ENCODE measurements at regions not wholly inside any gene's neighbourhood (a gene's known extent, or its start where the extent isn't known, plus 50 kb on each side); places are given as distances from the start of the nearest gene placed in this dataset.
"Not testable (repeated sequence)": the region's sequence is repeated elsewhere in the genome, so short reads cannot be mapped to it uniquely, and the experiment has no call there.

DNA sequence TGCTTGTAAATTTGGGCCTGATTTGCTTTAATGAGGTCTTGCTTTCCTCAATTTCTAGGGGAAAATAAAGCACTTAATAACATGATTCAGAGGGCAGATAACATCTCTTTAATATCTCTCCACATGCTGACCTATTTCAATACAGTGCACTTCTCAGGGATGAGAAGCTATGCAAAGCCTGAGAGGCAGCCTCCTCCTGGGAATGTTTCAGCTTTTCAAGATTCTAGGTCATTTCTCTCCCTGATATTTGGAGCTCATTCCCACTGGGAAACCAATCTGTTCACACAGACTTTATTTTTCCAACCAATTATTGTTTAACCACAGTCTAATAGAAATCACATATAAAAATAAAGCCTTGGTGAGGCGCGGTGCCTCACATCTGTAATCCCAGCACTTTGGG is 67.0 kb upstream of the LSAMP start:
- no peak for DNase-seq (ENCODE audit: low read depth)

DNA sequence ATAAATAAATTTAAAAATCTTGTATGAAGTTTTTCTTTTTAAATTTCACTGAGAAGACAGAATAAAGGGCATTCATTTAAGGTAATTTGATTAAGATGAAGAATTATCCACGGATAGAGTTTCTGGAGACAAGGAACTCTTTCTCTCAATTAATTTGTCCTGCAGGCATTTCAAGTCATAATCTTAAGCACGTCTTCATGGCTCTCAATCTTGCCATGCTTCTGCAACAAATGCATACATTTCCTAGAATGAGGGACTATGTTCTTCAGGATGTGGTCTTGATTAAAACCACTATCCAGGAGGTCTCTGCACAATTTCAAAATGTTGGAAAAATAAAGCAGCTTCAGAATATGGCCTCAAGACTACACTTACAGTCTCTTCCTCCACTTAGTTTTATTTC is 67.6 kb upstream of the LSAMP start:
- no peak for DNase-seq (ENCODE audit: low read depth)

DNA sequence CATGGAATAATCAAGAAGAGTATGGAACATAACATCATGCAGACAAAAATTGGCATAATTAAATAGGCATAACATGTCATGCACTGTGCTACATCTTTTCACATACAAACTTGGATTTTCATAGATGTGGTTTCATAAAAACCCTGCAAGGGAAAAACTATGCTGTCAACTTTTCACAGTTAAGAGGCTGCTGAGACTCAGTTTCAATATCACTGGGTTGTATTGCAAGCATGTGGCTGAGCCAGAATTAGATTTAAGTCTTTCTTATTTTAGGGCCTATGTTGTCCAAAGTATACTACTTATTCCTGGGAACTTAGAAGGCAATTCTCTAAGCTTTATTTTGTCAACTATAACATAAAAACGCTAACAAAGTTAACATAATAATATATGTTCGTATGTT is 70.7 kb upstream of the LSAMP start:
- no peak for DNase-seq (ENCODE audit: low read depth)

DNA sequence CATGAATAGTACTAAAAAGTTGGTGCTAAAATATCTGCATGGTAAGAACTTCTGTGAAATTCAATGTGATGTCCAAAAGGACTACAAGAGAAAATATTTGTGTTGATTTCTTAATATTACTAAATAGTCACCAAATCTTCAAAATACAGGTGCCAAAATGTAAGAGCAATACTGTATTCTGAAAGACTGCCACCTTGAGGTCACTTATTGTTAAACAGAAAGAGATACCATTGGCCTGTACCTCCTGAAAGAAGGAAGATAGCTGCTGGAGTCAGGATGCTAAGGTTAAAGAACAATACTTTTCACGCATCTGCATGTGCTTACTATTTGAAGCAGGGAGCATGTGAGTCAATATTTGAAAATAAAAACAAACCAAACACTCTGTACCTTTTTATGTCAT is 72.0 kb upstream of the LSAMP start:
- DNase-seq (ENCODE audit: low read depth), result no peak

DNA sequence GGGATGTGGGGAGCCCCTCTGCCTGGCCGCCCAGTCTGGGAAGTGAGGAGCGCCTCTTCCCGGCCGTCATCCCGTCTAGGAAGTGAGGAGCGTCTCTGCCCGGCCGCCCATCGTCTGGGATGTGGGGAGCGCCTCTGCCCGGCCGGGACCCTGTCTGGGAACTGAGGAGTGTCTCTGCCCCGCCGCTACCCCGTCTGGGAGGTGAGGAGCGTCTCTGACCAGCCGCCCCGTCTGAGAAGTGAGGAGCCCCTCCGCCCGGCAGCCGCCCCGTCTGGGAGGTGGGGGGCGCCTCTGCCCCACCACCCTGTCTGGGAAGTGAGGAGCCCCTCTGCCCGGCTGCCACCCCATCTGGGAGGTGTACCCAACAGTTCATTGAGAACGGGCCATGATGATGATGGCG is 73.8 kb upstream of the LSAMP start:
- not testable (repeated sequence) for DNase-seq (ENCODE audit: low read depth)

DNA sequence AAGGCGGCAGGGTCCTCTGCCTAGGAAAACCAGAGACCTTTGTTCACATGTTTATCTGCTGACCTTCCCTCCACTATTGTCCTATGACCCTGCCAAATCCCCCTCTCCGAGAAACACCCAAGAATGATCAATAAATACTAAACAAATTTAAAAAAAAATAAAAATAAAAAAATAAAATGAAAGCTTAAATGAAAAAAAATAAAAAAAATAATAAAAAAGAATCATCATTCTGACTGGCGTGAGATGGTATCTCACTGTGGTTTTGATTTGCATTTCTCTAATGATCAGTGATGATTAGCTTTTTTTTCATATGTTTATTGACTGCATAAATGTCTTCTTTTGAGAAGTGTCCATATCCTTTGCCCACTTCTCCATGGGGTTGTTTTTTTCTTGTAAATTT is 74.5 kb upstream of the LSAMP start:
- DNase-seq (ENCODE audit: low read depth), result not testable (repeated sequence)

DNA sequence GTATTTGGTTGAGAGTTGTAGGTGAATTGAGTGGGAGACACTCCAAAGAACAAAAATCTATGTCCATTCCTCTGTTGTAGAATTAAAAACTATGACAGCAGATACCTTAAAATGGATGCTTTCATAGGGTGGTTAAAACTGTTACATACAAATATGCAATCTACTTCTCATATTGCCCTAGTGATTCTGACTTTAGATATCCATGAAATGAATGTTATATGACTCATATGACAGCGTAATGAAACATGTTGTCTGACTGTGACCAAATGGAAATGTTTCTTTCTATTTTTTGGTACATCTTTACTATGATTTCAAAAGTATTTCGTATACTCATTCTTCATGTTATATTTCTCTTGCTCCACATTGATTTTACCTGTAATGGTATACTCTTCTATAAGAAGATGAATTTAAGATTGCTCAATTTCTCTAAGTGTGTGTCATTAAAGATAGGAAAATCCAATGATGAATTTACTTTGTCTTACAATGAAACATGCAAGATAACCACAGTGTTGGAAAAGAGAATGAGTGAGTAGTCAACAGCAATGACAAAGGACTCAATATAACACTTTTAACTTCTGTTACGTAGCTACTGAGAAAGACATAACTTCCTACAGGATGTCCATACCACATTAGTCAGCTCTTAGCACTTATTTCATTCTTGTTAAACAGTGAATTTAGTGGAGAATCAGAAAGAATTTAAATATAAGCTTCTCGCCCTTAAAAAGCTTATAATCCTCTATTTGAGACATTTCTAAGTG is 79.3 kb upstream of the LSAMP start:
- DNase-seq (ENCODE audit: low read depth), result peak; percentile 33

DNA sequence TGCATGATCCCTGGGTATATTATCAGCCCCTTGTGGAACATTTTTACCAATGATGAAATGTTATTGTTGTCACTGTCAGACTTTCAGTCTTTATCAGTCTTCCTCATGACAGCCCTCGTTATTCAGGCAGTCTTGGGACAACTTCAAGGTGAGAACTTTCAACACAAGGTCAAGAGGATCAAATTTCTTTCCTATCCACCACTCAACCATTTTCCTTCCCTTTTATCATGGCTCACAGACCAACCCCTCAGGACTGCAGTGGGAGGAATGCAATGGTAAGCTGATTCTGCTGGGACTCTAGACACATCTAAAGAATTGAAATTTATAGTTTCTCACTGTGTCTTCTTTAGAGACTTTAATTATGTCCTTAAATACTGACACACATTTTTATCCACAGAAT is 107.0 kb upstream of the LSAMP start:
- no peak for DNase-seq (ENCODE audit: low read depth)

DNA sequence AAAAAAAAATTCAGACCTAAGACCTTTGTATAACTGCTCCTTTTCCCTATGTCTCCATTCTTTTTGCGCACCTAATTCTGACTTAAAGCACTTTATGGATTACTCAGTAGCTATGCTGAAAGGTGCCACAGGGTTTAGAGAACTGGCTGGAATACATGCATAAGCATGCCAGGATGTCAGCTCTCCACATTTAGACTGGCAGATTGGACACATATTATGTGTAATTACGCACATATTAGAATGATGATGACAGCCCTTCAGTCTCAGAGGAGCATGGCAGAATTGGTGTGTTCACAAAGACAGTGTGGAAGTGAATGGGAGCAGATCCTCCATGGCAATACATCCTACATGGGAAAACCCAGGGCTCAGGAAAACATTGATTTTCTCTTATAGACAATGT is 108.1 kb upstream of the LSAMP start:
- no peak for DNase-seq (ENCODE audit: low read depth)

DNA sequence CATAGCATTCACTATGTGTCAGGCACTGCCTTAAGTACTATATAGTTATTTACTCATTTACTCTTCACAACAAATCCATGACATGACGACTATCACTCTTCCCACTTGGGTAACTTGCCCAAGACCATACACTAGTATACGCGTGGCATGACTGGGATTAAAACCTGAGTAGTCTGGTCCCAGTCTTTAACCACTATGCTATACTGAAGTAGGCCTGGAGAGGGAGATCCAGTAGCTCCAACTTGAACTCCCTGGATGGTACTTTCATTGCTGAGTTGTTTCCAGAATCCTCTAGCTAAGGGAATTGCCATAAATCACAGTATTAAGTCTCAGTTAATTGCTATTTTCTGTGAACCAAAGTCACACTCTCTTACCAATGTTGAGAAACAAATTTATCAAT is 116.2 kb upstream of the LSAMP start:
- no peak for DNase-seq (ENCODE audit: low read depth)

DNA sequence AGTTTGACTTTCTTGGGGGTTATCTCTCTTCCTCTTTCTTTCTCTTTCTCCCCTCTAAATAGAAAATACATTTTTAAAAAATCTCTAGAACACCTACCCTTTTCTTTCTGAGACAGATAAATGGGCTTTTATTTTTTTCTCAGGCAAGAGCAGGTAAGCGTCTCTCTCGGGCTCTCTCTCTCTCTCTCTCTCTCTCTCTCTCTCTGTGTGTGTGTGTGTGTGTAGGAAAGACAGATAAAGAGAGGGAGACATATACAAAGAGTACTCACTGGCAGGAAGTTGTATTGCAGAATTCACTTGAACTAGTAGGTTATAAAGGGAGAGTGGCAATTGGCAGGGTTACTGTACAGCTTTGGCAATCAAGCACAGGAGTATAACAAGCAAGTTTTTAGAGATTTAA is 118.1 kb upstream of the LSAMP start:
- no peak for DNase-seq (ENCODE audit: low read depth)

DNA sequence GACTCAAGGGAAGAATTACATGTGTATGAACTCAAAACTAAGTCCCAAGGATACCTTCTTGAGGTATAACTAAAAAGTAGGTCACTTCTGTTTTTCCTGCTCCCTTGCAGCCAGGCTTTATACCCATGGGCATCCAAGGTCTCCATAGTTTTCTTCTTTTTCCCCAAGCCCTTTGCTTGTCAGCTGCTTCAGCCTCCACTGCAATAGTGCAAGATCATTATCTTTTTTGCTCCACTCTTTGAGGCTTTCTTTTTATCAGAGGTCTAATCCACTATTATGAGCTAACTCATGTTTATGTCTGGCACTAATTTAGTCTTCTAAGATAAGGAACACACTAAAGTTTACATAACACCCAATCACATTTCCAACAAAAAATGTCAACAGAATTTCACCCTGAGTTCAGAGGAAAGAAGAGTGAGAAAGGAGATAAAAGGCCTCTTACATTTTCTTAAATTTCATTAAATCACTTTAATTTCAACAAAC is 121.2 kb upstream of the LSAMP start:
- DNase-seq (ENCODE audit: low read depth), result no peak

DNA sequence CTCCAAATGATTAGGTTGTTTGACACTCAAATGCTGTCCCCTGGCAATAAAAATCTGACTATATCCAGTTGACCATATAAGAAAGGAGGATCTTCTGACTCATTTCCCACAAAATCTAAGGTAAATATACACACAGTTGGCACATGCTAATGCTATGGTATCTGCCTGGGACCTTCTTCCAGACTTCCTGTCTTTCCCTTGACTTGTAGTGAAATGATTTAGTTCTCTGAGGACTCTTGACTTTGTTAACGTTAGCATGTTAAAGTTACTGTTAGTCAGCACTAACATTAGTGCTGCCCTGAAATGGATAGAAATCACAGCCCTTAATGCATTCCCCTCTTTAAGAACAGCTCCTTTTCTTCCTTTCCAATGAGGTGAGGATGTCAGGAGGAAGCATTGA is 124.3 kb upstream of the LSAMP start:
- peak; percentile 5 for DNase-seq (ENCODE audit: low read depth)

DNA sequence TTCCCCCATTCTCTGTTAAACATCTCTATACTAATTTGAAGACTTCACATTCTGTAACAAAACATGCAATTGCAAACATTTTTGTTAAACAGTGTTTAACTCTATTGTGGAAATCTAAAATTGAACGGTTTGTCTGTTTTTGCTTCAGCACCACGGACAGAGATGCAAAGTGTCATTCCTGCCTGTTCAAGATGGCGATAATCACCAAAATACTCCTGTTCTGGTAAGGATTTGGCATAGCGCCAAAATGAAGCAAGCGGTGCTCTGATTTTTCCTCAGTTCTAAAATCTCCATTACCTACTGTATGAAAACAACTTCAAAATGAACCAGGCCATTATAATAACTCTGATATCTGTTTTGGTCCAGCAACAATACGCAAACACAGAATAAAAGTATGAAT is 129.7 kb upstream of the TUSC7 start:
- no peak for DNase-seq (ENCODE audit: low read depth)

DNA sequence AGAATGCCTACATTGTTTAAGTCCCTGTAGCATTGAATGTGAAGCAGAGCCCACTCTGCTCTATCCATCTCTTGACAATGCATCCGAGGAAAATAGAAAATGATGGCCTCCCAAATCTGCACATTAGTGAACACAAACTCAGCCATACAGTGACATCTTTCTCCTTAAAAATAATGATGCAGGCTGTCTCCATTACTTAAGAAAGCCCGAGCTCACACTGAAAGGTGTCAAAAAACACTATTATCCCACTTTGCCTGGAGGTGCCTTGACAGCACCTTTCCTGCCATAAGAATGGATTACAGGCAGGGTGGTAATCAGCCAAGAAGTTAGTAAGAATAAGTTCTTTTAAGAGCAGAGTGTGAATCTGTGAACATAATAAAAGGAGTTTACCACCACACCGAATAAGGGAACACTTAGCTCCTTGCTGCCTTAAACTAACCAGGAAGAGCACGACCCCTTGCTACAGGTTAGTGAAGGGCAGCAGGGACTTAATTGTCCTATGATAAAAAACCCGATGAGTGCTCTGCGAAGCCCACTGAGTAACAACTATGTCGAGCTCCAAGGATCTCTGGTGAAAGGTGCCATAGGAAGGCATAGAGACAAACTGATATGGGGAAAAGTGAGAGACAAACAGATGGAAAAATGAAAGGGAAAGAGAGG is 123.2 kb upstream of the TUSC7 start:
- no peak for DNase-seq (ENCODE audit: low read depth)

DNA sequence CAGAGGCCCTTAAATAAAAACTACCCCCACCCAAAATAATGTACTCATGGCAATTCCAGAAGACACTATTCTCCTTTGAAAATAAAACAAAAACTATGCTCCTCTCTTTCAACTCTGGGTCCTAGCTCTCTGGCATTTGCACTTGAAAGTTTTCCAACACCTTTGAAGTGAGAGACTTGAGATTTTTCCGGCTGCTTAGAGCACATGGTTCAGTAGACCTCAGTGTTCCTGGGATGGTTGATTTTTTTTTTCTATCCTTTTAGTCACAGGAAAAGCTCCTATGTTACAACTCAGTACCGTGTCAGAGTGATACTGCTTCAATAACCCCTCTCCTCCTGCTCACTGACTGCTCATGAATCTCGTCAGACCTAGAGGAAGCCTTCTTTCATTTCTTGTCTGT is 118.3 kb upstream of the TUSC7 start:
- DNase-seq (ENCODE audit: low read depth), result no peak

DNA sequence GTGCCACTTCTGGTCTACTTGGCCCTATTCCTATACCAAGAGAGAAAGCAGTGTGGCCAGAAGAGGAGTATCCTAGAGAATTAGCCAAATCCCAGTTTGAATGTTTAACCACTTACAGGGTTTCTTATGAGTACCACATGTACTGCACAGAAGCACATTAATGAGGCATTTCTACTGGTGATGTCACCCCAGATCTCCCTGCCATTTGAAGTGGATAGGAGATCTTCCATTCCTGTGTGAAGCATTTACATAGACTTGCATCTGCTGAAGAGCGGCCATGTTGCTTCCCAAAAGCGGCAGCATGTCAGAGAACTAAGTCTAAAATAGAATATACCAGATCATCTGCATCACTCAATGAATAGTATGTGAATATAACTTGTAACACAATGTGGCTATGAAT is 108.4 kb upstream of the TUSC7 start:
- DNase-seq (ENCODE audit: low read depth), result no peak

DNA sequence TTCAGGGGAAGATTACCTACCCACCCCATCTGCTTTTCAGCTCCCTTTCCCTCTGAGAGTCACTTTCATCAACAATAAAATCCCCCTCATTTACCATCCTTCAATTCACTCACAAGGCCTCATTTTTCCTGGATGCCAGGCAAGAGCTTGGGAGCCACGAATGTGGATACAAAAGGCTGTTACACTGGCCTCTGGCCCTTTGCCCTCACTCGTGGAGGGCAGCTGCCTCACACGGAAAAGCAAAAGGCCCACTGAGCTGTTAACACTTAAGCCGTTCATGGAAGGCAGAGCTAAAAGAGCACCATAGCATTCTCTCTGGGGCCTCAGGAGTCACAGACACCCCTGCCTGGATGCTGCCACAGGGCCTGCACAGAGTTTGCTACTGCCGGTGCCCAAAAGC is 102.4 kb upstream of the TUSC7 start:
- no peak for DNase-seq (ENCODE audit: low read depth)

DNA sequence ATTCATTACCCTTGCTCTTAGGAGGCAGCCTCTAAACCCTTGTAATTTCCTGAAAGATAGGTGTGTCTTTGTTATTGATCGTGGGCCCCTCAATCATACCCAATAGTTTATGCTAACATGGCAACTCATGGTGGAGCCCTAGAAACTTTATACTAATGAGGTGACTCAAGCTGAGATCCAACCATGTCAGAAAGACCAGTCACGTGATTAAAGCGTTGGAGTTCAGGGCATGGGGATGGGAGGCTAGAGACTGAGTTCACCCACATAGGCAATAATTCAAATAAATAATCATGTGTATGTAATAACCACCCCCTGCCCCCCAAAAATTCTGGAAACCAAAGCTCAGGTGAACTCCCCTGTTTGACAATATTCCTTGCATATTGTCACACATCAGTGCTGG is 99.5 kb upstream of the TUSC7 start:
- DNase-seq (ENCODE audit: low read depth), result no peak

DNA sequence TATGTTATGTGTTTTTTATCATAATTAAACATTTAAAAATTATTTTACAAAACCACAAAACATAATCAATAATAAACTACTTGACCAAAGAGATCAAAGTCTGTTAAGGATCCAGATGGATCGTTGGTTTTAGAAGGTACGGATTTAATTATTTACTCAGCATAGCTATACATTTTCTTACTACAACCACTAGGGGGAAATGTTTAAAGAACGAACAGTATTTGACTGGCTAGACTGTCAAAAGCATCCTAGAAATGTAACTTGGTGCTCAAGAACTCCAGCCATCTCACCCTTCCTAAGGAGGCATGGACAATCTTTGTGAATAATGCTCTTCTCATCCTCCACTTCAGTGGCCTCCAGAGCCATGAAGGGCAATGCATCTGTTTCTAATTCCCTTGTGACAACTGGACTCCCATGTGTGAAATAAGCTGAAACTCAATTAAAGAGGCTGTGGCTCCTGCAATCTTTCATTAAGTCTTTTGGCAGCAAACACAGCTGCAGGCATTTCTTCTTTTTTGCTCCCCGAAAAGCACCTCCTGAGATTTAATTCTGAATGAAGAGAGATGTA is 94.7 kb upstream of the TUSC7 start:
- no peak for DNase-seq (ENCODE audit: low read depth)

DNA sequence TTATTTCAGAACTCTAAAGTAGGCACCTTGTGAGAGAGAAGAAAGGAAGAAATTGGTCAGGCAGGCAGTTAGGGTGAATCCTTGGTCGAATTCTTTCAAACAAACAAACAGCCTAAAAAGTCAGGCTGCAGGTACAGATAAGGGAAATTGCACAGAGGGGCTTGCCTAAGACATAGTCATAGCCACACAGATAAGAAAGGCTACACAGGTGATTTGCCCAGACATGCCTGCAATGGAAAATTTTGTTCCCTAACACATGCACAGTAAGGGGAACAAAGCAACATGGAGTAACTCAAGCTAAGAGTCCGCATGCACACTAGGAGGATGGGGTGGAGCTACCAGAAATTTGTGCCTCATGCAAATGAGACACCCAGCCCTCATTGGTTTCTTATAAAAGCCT is 91.4 kb upstream of the TUSC7 start:
- DNase-seq (ENCODE audit: low read depth), result no peak

DNA sequence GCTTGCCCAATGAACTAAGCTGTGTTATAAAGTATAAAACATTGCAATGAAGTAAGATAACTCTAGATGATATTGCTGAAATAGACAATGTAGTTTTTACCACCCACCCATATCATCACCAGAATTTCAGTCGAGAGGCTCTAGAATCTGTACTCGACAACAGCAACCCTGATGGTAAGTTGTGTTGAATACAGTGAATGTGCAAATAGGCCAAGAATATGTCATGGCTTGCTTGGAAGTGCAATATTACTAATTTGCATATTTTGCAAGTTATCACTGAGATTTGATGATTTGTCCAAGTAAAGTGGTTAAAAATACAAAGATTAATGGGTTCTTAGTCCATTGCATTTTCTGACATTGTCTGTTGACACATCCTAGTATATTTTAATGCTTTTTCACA is 90.6 kb upstream of the TUSC7 start:
- DNase-seq (ENCODE audit: low read depth), result no peak

DNA sequence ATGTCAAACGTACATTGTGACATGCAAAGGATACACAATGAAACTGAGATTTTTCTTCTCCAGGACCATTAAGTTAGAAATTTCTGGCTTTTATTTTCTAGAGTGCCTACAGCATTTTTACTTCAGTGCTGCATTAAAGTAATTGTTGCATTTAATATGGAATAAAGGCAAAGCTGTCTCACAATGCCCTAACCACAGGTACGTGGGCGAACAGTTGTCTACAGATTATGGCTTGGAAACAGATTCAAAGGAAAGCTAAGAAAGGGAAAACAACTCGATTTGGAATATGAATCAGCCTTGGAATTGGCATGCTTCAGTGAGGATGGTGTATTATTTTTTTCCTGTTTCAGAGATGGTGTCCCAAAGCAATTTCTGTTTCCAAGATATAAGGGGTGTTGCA is 79.1 kb upstream of the TUSC7 start:
- DNase-seq (ENCODE audit: low read depth), result no peak

DNA sequence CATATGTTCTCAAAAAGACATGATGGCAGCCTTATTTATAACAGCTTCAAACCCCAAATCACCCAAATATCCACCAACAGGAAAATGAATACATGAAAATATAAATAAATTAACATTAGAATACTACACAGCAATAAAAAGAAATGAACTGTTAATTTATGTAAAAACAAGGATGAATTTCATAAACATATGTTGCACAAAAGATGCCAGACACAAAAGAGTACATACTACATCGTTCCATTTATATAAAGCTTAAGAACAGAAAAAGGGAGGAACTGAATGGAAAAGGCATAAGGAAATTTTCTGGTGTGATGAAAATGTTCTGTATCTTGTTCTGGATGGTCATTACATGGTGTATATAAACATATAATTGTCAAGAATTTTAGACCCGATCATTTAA is 69.9 kb upstream of the TUSC7 start:
- no peak for DNase-seq (ENCODE audit: low read depth)
